DMS53 (cell line): ENCODE measurements at regions not wholly inside any gene's neighbourhood (a gene's known extent, or its start where the extent isn't known, plus 50 kb on each side); places are given as distances from the start of the nearest gene placed in this dataset.
A peak's percentile ranks its signal among the peaks of the same experiment; 100 is the strongest.
"Not testable (repeated sequence)": the region's sequence is repeated elsewhere in the genome, so short reads cannot be mapped to it uniquely, and the experiment has no call there.

ENCODE experiments used
- DNase-seq: peaks from one replicate; lab custom pipeline; 2025; lab: John Stamatoyannopoulos, UW

DNA sequence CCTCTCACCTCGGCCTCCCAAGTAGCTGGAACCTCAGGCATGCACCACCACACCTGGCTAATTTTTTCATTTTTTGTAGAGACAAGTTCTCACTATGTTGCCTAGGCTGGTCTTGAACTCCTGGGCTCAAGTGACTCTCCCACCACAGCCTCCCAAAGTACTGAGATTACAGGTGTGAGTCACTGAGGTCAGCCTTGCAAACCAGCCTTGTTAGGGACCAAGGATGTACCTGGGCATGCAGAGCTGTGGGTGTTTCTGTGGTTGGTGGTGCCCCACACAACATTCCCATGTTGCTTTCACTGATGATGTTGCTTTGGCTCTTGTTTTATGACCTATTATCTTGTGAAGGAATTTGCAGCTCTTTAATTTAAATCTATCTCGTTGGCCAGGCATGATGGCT, 54.8 kb downstream of the OTUD1 start:
- DNase-seq = no peak

DNA sequence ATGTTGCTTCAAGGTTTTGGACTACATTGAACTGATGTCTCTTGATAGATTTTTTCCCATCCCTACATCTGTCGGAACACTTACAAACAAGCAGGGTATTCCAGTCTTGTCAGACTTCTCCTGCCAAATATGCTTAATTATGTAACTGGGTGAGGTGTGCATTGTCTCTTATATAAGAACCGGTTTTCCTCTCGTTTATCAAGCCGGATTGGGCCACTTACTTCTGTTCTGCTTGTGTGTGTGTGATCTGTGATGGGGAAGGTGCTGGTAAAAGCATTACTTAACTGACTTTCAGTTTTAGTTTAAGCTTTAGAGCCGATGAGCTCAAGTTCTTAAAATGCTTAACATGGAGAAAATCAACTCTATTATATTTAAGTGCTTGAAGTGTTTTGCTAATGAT, 57.9 kb downstream of the OTUD1 start:
- no peak for DNase-seq

DNA sequence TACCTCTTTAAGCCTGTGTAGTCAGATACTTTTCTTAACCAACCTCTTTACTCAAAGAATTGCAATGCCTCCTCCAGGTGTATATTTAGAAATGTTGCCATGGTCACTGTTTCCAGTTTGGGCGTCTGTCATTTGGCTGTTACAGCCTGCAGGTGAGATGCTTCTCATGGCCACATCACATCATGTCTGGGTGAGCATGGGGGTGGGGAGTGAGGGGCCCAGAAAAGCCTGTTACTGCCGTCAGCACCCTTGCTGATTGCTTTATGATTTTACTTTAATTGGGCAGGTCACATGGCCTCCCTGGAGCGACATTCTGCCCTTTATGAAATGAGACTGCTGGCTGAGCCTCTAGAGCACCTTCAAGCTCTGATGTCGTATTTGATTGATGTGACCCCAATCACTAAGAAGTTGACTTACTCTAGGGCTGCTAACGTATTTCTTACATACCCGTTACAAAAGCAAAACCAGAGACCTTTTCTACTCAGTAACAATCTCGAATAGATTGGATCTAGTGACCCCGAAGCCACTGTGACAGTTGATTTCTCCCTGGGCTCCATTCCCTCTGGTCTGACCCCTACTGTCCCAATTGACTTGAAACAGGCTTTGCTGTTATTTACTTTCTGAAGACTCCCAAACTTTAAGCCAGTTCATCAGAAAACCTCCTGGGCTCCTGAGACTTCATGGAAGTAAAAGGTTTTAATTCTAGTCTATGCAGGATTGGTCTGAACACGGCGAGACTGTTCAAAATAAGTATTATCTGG, 60.7 kb downstream of the OTUD1 start:
- DNase-seq = peak; percentile 34

DNA sequence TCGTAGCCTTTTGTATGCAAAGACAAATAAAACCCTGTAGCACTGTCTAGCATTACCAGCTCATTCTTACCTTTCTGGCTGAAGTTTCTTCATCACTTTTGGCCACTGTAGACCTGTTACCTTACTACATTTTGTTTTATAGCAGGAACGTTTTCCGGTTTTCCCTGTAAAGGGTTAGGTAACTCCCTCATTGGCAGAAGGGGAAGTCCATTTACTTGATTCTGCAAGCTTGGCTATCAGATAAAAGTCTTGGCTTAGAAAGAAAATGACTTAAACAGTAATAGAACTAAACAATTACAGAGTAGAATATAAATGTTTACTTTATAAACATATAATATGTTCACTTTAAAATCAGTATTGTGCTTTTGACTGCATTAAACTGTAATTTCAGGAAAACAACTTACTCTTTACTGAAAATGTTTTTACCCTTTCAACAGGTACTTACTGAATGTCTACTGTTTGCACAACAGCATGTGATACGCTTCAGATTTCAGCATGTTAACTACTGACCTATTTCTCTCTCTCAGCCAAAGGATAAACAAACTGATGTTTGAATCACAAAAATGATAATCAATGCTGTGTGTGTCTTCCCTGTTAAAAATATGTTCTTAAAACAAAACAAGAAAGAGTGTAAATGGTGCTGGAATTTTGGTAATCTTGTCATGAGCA, 67.1 kb downstream of the OTUD1 start:
- DNase-seq = peak; percentile 77

DNA sequence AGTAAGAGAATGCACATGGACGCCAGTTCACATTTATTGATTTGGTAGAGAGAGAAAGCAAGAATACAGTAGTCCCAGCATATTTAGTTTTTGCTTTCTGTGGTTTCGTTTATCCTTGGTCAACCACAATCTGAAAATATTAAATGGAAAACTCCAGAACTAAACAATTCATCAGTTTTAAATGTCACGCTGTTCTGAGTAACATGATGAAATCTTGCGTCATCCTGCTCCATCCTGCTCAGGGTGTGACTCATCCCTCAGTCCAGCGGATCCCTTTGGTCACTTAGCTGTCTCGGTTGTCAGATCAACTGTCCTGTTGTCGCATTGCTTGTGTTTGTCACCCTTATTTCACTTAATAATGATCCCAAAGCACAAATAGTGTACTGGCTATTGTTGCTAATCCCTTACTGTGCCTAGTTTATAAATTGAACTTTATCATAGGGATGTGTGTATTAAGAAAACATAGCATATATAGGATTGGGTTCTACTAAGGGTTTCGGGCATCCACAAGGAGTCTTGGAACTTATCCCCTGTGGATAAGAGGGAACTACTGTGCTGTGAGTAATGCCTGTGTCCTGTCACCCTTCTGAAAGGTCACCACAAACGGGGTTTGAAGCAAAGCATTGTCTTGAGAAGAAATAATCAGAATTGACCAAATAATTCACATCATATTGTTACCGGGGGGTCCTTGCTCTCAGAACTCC, 73.6 kb downstream of the OTUD1 start:
- peak; percentile 86 for DNase-seq

DNA sequence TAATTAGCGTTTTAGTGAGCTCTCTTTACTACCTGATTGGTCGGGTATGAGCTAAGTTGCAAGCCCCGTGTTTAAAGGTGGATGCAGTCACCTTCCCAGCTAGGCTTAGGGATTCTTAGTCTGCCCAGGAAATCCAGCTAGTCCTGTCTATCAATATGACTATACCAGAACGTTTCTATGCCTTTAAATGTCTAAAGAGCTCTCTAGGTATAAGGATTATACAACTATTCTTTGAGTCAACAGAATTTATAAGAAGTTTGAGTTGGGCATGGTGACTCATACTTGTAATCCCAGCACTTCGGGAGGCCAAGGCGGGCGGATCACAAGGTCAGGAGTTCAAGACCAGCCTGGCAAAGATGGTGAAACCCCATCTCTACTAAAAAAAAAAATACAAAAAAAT, 74.7 kb downstream of the OTUD1 start:
- DNase-seq = not testable (repeated sequence)

DNA sequence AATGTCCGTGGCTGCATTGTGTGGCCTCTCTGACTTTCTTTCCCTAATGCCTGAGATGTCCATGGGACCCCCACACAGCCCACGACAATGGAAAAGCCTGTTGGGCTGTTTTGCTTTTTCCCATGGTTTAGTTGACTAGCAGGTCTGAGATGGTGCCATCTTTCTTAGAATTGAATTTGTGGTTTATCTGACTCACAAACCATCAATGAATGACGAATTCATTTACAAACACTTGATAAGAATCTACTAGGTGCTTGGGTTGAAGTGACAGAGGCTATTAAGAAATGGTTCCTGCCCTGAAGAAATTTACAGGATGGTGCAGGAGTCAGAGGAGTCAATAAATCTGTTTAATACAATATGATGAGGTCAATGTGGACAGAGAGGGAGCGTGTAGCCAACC, 75.4 kb downstream of the OTUD1 start:
- no peak for DNase-seq

DNA sequence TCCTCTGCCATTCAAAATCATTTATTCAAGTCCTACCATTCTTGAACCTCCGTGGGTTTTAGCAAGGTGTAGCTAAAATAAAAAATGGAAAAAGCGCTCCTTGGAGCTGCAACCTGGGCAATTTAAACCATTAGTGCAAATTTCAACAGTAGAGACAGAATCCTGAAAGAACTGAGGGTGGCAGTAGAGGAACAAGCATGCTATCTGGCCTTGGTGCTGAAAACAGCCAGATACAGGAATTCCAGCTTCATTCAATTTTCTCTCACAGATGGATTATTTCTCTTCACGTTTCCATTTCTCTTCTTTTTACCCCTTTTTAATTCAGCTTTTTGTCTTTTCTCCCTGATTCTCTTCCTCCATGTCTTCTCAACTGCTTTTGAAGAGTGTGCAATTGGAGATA, 77.7 kb downstream of the OTUD1 start:
- DNase-seq = peak; percentile 64

DNA sequence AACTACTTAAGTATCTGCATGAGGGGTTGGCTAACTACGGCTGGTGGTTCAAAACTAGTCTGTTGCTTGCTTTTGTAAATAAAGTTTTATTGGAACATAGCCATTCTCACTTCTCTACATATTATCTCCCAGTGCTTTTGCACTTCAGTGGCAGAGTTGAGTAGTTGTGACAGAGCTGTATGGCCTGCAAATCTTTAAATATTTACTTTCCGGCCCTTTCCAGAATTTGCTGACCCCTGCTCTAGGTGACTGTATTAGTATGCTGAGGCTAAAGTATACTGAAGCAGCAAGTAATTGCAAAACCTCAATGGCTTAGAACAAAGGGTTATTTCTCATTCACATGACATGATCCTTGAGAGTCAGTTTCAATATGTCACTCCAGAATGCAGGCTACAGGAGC, 78.3 kb downstream of the OTUD1 start:
- DNase-seq = no peak

DNA sequence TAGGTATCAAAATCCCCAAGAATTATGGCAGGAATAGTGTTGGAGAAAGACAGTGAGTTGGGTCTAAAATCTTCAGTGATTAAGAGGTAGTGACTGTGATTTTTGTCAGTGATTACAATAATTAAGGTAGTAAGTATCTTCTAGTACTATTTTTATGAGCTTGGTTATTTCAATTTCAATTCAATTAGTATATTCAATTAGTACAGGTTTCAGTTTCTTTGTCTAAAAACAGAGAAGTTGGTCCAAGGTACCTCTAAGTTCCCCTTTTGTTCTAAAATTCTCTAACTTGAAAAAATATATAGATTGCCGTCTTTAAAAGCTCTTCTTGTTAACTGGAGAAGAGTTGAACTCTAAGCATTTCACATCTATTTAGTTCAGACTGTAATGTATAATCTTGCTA, 82.9 kb downstream of the OTUD1 start:
- no peak for DNase-seq

DNA sequence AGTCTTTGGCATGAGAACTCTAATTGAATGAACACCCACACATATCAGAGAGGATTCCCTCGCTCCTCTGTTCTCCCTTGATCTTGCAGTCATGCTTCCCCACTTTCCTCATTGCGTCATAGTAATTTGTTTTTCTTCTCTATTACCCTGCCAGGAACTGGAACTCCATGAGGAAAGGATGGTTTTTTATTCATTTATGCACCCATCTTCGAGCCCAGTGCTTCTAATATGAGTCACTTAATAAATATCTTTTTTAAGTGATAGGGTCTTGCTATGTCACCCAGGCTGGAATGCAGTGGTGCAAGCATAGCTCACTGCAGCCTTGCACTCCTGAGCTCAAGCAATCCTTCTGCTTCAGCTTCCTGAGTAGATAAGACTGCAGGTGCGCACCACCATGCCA, 83.5 kb downstream of the OTUD1 start:
- DNase-seq = no peak

DNA sequence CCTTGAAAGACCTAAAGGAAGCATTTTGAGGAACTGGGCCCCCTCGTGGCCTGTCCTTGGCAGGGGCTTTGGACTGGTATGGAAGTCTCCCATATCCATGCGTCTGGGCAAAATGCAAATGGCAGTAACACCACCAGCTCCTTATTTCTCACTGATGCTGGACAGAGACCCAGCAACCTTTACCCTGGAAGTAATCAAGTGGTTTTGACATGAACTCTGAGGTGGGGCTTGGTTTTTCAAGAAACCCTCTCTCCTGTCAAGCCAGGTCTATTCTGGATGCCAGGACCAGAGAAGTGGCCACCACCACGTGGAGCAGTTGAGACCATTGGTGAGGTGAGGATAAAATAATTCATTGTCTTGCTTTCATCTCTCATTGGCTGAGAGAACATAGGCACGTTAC, 84.4 kb downstream of the OTUD1 start:
- peak; percentile 29 for DNase-seq

DNA sequence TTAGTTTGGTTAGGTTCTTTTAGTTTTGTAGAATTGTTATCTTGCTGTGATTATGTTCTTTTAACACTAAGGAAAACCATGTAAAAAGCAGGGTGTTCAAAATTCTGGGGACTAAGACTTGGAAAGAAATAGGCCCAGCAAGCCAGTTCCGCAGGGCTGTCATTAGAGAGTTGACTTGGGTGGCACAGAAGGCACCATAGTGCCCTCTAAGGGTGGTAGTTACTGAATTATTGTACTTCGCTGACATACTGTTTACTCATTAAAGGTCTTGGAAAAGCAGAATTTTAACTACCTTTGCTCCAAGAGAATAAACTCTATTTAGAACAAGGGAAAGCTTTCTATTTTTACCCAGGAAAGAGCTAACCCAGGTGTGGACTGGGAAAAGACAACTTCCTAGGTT, 86.5 kb downstream of the OTUD1 start:
- DNase-seq = peak; percentile 71

DNA sequence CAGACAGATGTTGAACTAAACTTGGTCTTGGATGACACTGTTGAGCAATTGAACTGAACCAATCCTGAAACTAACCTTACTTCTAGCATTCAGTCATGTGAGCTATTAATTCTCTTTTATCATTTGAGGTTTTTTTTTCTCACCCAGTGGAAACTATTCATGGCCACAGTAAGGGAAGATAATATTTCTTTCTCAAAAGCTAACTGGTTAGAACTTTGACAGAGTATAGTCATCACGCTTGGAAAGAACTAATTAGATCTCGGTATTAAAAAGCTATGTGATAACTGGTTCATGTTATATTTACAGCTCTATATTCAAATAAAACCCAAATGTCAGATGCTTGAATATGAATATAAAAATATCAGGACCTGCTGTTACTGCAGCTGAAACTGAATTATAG, 89.5 kb downstream of the OTUD1 start:
- no peak for DNase-seq

DNA sequence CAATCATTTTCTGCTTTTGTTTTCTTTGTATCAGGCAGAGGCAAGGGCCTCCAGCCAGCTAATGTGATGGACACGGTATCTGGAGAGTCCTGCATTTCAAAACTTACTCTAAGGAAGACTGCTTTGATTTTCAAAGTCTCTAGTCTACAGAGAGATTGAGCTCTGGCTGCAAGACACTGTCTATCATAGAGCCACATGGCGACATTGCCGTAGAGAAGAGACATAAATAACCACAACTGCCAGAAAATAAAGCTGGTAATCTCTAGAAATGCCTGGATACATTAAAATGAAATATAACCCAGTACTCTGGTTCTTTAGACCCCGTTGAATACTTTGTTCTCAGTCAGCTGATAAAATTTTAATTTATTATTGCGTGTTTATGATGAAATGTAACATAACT, 90.8 kb downstream of the OTUD1 start:
- no peak for DNase-seq

DNA sequence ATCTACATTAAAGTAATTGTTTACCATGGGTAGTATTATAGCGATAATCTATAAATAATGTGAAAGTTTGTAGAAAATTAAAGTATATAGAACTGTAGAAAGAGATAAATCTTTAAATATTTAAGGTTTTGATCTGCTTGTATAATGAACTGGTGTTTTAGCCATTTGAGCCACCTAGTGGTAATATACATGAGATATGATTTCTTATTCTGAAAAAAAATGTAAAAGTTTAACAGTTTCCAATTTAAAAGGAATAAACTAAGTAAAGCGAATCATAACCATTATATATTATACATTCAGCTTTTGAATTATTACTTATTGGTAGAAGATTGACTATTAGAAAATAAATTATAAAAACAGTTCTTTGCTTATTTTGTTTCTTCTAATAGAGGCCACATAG, 91.2 kb downstream of the OTUD1 start:
- peak; percentile 55 for DNase-seq

DNA sequence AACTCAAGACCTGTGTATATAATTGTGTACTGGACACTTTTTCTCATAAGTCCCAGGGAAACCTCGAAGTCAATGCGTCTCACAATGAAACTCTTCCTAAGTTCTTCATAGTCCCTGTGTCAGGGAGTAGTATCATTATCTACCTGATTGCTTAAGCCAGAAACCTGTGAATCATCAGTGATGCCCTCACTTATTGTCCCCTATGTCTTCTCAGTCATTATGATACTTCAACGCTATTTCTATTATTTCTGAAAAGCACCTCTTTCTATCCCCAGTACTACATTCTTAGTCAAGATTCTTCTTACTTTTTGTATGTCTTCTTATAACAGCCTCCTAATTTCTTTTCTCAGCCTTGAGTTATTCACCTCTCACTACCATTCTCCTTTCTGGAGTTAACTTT, 94.3 kb downstream of the OTUD1 start:
- DNase-seq = no peak

DNA sequence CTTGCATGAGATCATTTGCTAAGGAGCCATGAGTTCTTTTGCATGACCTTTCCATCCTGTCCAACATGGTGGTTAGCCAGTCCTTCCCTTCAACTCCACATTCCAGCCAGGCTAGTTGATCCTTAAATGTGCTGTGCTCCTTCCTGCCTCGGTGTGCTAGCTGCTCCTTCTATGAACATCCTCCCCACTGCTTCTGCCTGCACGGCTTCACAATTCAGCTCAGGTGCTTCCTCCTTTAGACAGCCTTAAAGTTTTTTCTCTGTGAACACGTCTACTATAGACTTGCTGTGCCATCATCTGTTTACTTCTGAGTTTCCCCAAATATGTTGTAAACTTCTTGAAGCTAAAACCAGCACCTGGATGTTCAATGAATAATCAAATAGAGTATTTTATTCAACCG, 95.5 kb downstream of the OTUD1 start:
- DNase-seq = no peak

DNA sequence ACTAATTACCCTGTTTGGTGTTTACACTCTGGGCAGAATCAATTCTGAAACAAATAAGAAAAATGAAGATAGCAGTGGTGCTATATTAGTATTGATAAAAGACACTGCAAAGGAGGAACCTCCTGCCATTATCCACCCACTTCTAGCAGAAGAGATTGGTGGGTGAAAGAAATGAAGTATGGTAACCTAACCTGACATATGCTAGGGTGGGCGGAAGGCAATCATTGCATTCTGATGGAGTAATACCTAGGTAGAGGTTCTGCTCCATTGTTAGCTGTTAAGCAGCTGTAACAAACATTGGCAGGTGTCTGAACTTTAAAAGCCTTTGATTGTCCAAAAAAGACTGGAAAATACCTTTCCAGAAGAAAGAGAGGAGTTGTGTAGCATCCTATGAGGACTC, 95.9 kb downstream of the OTUD1 start:
- no peak for DNase-seq

DNA sequence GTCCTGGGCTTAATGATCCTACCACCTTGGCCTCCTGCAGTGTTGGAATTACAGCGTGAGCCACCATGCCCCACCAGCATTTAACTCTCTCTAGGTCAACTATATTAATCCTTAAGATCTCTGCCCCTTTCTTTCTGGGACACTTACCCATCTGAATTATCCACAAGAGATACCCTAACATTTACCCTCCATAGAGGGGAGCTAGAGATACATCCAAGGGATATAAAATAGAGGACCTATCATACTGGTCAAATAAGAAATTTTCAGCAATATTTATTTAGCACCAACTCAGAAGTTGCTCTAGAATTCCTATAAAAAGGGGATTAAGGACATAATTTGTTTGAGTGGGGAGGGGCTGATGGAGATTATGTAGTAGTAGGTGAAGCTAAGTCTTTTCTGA, 96.5 kb downstream of the OTUD1 start:
- DNase-seq = peak; percentile 47

DNA sequence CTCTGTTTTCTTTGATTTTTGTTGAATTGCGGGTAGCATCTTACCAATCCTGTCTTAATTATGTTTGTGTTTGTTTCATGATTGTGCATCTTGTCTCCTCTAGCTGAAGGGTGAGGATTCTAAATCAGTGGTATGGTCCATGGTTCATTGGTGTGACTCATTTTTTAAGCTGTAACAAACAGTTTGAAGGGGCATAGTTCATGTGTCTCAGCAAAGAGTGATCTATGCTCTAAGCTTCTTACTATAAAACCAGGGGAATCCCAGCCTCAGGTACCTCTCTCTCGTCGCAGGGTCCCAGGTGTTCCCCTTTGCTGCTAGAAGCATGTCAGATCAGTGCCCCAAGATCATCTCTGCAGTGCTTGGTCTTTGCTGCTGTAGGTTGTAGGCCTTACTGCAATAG, 100.1 kb downstream of the OTUD1 start:
- no peak for DNase-seq

DNA sequence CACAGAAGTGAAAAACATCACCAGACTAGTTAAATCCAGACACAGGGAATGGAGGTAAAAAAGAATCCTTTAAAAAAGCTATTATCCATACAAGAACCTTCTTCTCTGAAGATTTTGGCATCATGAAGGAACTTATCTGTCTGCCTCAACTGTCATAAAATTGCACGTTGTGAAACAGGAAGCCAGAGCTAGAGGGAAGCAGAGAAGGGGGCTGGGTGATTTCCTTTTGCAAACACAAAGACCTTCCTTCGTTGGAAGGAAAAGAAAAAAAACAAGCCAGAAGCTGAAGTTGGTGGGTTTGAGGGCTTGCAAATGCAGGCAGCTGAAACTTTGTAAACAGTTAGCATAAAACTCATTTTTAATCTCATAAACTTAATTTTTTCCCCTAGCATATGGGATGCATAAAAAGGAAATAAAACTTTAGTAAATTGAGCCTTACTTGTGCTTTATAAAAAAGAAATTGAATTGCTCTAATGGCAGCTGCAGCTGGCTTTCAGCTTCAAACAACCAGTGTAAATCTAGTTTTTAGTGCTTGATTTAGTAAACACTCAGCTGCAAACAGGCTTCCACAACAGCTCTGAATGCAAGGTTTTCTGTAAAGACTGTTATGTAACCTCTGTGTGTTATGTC, 101.6 kb downstream of the OTUD1 start:
- DNase-seq = no peak
